Loucy (cell line): ENCODE measurements at regions not wholly inside any gene's neighbourhood (a gene's known extent, or its start where the extent isn't known, plus 50 kb on each side); places are given as distances from the start of the nearest gene placed in this dataset.

Source experiments
- CTCF ChIP-seq: fragments of 200-600 bp; sonication (generic); conservative IDR thresholded peaks from 2 replicates; pipeline ENCODE4 v1.5.1; 2014; ENCODE audit warnings: mild to moderate bottlenecking, antibody characterized with exemption, low read length
- EZH2phosphoT487 ChIP-seq: fragments of 200-600 bp; IDR thresholded peaks from 2 replicates; pipeline ENCODE4 v1.6.1; 2018; ENCODE audit warnings: antibody characterized with exemption, mild to moderate bottlenecking, moderate library complexity, borderline replicate concordance

GRCh38 chr7:131124867-131125266 is 202.8 kb upstream of the MKLN1 start:
- no peak for TF ChIP-seq CTCF
- TF ChIP-seq EZH2phosphoT487, result no peak
